HEK293 (cell line): ENCODE measurements at regions not wholly inside any gene's neighbourhood (a gene's known extent, or its start where the extent isn't known, plus 50 kb on each side); places are given as distances from the start of the nearest gene placed in this dataset.

ENCODE experiments used
- CTCF ChIA-PET: fragments of 350-600 bp; formaldehyde crosslinking; extraction: SDS; loops from one replicate; lab custom pipeline; 2021; ENCODE audit warnings: antibody characterized with exemption; lab: Yijun Ruan, JAX
- POLR2A ChIA-PET: fragments of 300-600 bp; formaldehyde crosslinking; extraction: SDS; loops from one replicate; lab custom pipeline; 2020; ENCODE audit warnings: antibody characterized with exemption, inconsistent platforms; lab: Yijun Ruan, JAX
- H3K27ac ChIP-seq: fragments of 200-500 bp; sonication (Bioruptor generic); 2 replicates; pipeline ENCODE4 v1.5.1; 2014; ENCODE audit warnings: low read depth, low read length, control low read depth, inconsistent platforms; ENCODE audit errors: extremely low read depth
- H3K36me3 ChIP-seq, 2 experiments: fragments of 200-500 bp in 1 of 2; sonication (Bioruptor generic) in 1 of 2; 1 replicate in 1 of 2; 2 replicates in 1 of 2; pipeline ENCODE4 v1.5.1; 2014 to 2017; ENCODE audit warnings: inconsistent platforms in 2 of 2, low read length in 2 of 2; ENCODE audit not compliant: control insufficient read depth in 2 of 2, insufficient read depth in 1 of 2
- H3K4me1 ChIP-seq: fragments of 200-500 bp; sonication (Bioruptor generic); 2 replicates; pipeline ENCODE4 v1.5.1; 2014; ENCODE audit warnings: mild to moderate bottlenecking, low read length, inconsistent platforms; ENCODE audit not compliant: control insufficient read depth, insufficient read depth
- H3K4me3 ChIP-seq: 2 replicates; pipeline ENCODE4 v1.5.1; 2011; ENCODE audit warnings: low read depth, mild to moderate bottlenecking, control low read depth, low read length, moderate library complexity
- H3K9me3 ChIP-seq: fragments of 200-500 bp; sonication (Bioruptor generic); 2 replicates; pipeline ENCODE4 v1.5.1; 2014; ENCODE audit warnings: low read depth, low read length, inconsistent platforms; ENCODE audit not compliant: control insufficient read depth, insufficient read depth
- GLIS1 ChIP-seq: fragments of 450-650 bp; formaldehyde crosslinking; IDR thresholded peaks from 2 replicates; pipeline ENCODE4 v1.5.1; 2016; ENCODE audit warnings: missing biosample characterization, missing genetic modification characterization
- MEIS1 ChIP-seq: sonication (generic); formaldehyde crosslinking; IDR thresholded peaks from 2 replicates; pipeline ENCODE4 v1.8.1; 2022; ENCODE audit warnings: missing genetic modification reagents, mild to moderate bottlenecking, borderline replicate concordance
- MYNN ChIP-seq: fragments of 450-650 bp; formaldehyde crosslinking; IDR thresholded peaks from 2 replicates; pipeline ENCODE4 v1.5.1; 2016; ENCODE audit warnings: missing biosample characterization, missing genetic modification characterization, borderline replicate concordance
- REST ChIP-seq: fragments of 450-650 bp; formaldehyde crosslinking; IDR thresholded peaks from 2 replicates; pipeline ENCODE4 v1.5.1; 2016; ENCODE audit warnings: missing biosample characterization, missing genetic modification characterization
- SALL2 ChIP-seq: fragments of 450-650 bp; formaldehyde crosslinking; IDR thresholded peaks from 2 replicates; pipeline ENCODE4 v1.5.0; 2017; ENCODE audit warnings: missing biosample characterization, mild to moderate bottlenecking, missing genetic modification characterization, borderline replicate concordance
- SETDB1 ChIP-seq: IDR thresholded peaks from one replicate; pipeline ENCODE4 v1.6.1; 2017; ENCODE audit warnings: mild to moderate bottlenecking, low read length, moderate library complexity, mixed read lengths; ENCODE audit not compliant: insufficient read length
- SP7 ChIP-seq: fragments of 450-650 bp; formaldehyde crosslinking; IDR thresholded peaks from 2 replicates; pipeline ENCODE4 v1.5.1; 2016; ENCODE audit warnings: missing biosample characterization, missing genetic modification characterization
- YY1 ChIP-seq: fragments of 450-650 bp; formaldehyde crosslinking; IDR thresholded peaks from 2 replicates; pipeline ENCODE4 v1.5.1; 2018; ENCODE audit warnings: missing biosample characterization, missing genetic modification characterization
- ZFHX2 ChIP-seq: fragments of 450-650 bp; formaldehyde crosslinking; conservative IDR thresholded peaks from 2 replicates; pipeline ENCODE4 v1.5.1; 2016; ENCODE audit warnings: missing biosample characterization, missing genetic modification characterization
- ZFP37 ChIP-seq: fragments of 450-650 bp; formaldehyde crosslinking; IDR thresholded peaks from 2 replicates; pipeline ENCODE4 v1.5.1; 2016; ENCODE audit warnings: missing biosample characterization, missing genetic modification characterization
- ZFP41 ChIP-seq: fragments of 450-650 bp; formaldehyde crosslinking; IDR thresholded peaks from 2 replicates; pipeline ENCODE4 v1.5.1; 2016; ENCODE audit warnings: missing biosample characterization, missing genetic modification characterization, borderline replicate concordance
- ZNF132 ChIP-seq: fragments of 450-650 bp; formaldehyde crosslinking; IDR thresholded peaks from 2 replicates; pipeline ENCODE4 v1.5.1; 2017; ENCODE audit warnings: missing biosample characterization, missing genetic modification characterization, borderline replicate concordance
- ZNF239 ChIP-seq: fragments of 450-650 bp; formaldehyde crosslinking; IDR thresholded peaks from 2 replicates; pipeline ENCODE4 v1.5.1; 2016; ENCODE audit warnings: missing biosample characterization, missing genetic modification characterization
- ZNF24 ChIP-seq: fragments of 450-650 bp; formaldehyde crosslinking; IDR thresholded peaks from 2 replicates; pipeline ENCODE4 v1.5.1; 2016; ENCODE audit warnings: missing biosample characterization, missing genetic modification characterization
- ZNF266 ChIP-seq: fragments of 450-650 bp; formaldehyde crosslinking; IDR thresholded peaks from 2 replicates; pipeline ENCODE4 v1.5.1; 2016; ENCODE audit warnings: missing biosample characterization, missing genetic modification characterization, low read depth
- ZNF350 ChIP-seq: fragments of 450-650 bp; formaldehyde crosslinking; IDR thresholded peaks from 2 replicates; pipeline ENCODE4 v1.5.0; 2017; ENCODE audit warnings: missing biosample characterization, mild to moderate bottlenecking, missing genetic modification characterization
- ZNF473 ChIP-seq: fragments of 450-650 bp; formaldehyde crosslinking; IDR thresholded peaks from 2 replicates; pipeline ENCODE4 v1.5.1; 2017; ENCODE audit warnings: missing biosample characterization, missing genetic modification characterization
- ZNF521 ChIP-seq: fragments of 450-650 bp; formaldehyde crosslinking; IDR thresholded peaks from 2 replicates; pipeline ENCODE4 v1.5.1; 2017; ENCODE audit warnings: missing biosample characterization, mild to moderate bottlenecking, missing genetic modification characterization
- ZNF529 ChIP-seq: fragments of 450-650 bp; formaldehyde crosslinking; IDR thresholded peaks from 2 replicates; pipeline ENCODE4 v1.5.1; 2017; ENCODE audit warnings: missing genetic modification characterization, missing biosample characterization; ENCODE audit not compliant: insufficient replicate concordance
- ZNF558 ChIP-seq: fragments of 450-650 bp; formaldehyde crosslinking; IDR thresholded peaks from 2 replicates; pipeline ENCODE4 v1.5.1; 2016; ENCODE audit warnings: missing biosample characterization, missing genetic modification characterization
- ZNF560 ChIP-seq: fragments of 450-650 bp; formaldehyde crosslinking; IDR thresholded peaks from 2 replicates; pipeline ENCODE4 v1.5.1; 2017; ENCODE audit warnings: missing biosample characterization, missing genetic modification characterization, borderline replicate concordance
- ZNF585B ChIP-seq: fragments of 450-650 bp; formaldehyde crosslinking; IDR thresholded peaks from 2 replicates; pipeline ENCODE4 v1.5.1; 2016; ENCODE audit warnings: missing biosample characterization, missing genetic modification characterization
- ZNF600 ChIP-seq: fragments of 450-650 bp; formaldehyde crosslinking; IDR thresholded peaks from 2 replicates; pipeline ENCODE4 v1.5.1; 2016; ENCODE audit warnings: missing biosample characterization, missing genetic modification characterization
- ZNF624 ChIP-seq: fragments of 450-650 bp; formaldehyde crosslinking; IDR thresholded peaks from 2 replicates; pipeline ENCODE4 v1.5.1; 2017; ENCODE audit warnings: missing biosample characterization, missing genetic modification characterization
- ZNF654 ChIP-seq: fragments of 450-650 bp; formaldehyde crosslinking; IDR thresholded peaks from 2 replicates; pipeline ENCODE4 v1.5.1; 2016; ENCODE audit warnings: low read depth, missing biosample characterization, missing genetic modification characterization
- ZNF76 ChIP-seq: fragments of 450-650 bp; formaldehyde crosslinking; IDR thresholded peaks from 2 replicates; pipeline ENCODE4; 2016; ENCODE audit warnings: low read depth, missing biosample characterization, missing genetic modification characterization, borderline replicate concordance
- ZNF837 ChIP-seq: fragments of 450-650 bp; formaldehyde crosslinking; IDR thresholded peaks from 2 replicates; pipeline ENCODE4 v1.5.1; 2016; ENCODE audit warnings: missing biosample characterization, missing genetic modification characterization
- ZNF843 ChIP-seq: fragments of 450-650 bp; formaldehyde crosslinking; IDR thresholded peaks from 2 replicates; pipeline ENCODE4 v1.5.1; 2016; ENCODE audit warnings: missing biosample characterization, missing genetic modification characterization
- ZSCAN4 ChIP-seq: fragments of 450-650 bp; formaldehyde crosslinking; IDR thresholded peaks from 2 replicates; pipeline ENCODE4 v1.5.1; 2017; ENCODE audit warnings: missing biosample characterization, missing genetic modification characterization
- ZXDB ChIP-seq: fragments of 450-650 bp; formaldehyde crosslinking; IDR thresholded peaks from 2 replicates; pipeline ENCODE4 v1.5.1; 2016; ENCODE audit warnings: missing biosample characterization, missing genetic modification characterization

GRCh38 chr7:21999896-22000295, 54.2 kb upstream of the CDCA7L start:
- no peaks in the 10 kb centered on the region for H3K36me3 ChIP-seq
- no peak overlapping the region for H3K27ac ChIP-seq
- H3K4me3 ChIP-seq, result no peak overlapping the region
- no peaks in the 10 kb centered on the region for H3K9me3 ChIP-seq
- ChIA-PET POLR2A (interaction anchor here (0.7 kb wide), 1 partner anchor 260 kb away, joined by 3 read pairs; no protein-coding TSS in a partner anchor), CTCF (interaction anchor here (0.6 to 3.5 kb wide), 3 partner anchors 63 to 233 kb away, joined by 3 to 25 read pairs (median 3); no protein-coding TSS in a partner anchor)
- TF ChIP-seq ZNF473 (tag by site-specific recombination) (no peak), ZNF76 (tag by site-specific recombination) (no peak), REST (tag by site-specific recombination) (no peak), ZXDB (tag by site-specific recombination) (no peak), ZNF266 (tag by site-specific recombination) (no peak), ZNF24 (tag by site-specific recombination) (no peak), YY1 (tag by site-specific recombination) (no peak), ZFP37 (no peak), MEIS1 (CRISPR knock-in tag) (no peak), ZFP41 (tag by site-specific recombination) (no peak), ZSCAN4 (tag by site-specific recombination) (no peak), ZNF239 (no peak), ZFHX2 (no peak), SALL2 (tag by site-specific recombination) (no peak), MYNN (tag by site-specific recombination) (no peak), ZNF624 (tag by site-specific recombination) (no peak), ZNF529 (no peak), ZNF843 (tag by site-specific recombination) (no peak)
- no peaks in the 10 kb centered on the region for H3K4me1 ChIP-seq

GRCh38 chr7:21996641-21997040, 50.9 kb upstream of the CDCA7L start:
- no peak overlapping the region for H3K27ac ChIP-seq
- CTCF ChIA-PET, result interaction anchor here (0.6 to 1.2 kb wide), 5 partner anchors 23 to 695 kb away, joined by 3 to 6 read pairs (median 4); no protein-coding TSS in a partner anchor
- no peak overlapping the region for H3K4me3 ChIP-seq
- H3K4me1 ChIP-seq, result no peaks in the 10 kb centered on the region
- H3K9me3 ChIP-seq, result no peaks in the 10 kb centered on the region
- no peaks in the 10 kb centered on the region for H3K36me3 ChIP-seq
- POLR2A ChIA-PET, result interaction anchor here (0.6 kb wide), 1 partner anchor 161 kb away, joined by 3 read pairs; no protein-coding TSS in a partner anchor
- no peak for TF ChIP-seq ZNF837 (tag by site-specific recombination)
- TF ChIP-seq GLIS1, result no peak
- TF ChIP-seq ZNF585B (tag by site-specific recombination), result no peak
- no peak for TF ChIP-seq REST (tag by site-specific recombination)
- TF ChIP-seq SP7, result no peak
- no peak for TF ChIP-seq SETDB1
- no peak for TF ChIP-seq ZNF521 (tag by site-specific recombination)
- no peak for TF ChIP-seq ZNF654 (tag by site-specific recombination)
- TF ChIP-seq ZNF600 (tag by site-specific recombination), result no peak
- TF ChIP-seq ZNF350 (tag by site-specific recombination), result no peak
- no peak for TF ChIP-seq ZNF560 (tag by site-specific recombination)
- TF ChIP-seq ZNF558, result no peak
- no peak for TF ChIP-seq ZNF132 (tag by site-specific recombination)
- no peak for TF ChIP-seq ZNF473 (tag by site-specific recombination)
